ENCODE measurements at regions not wholly inside any gene's neighbourhood (a gene's known extent, or its start where the extent isn't known, plus 50 kb on each side); places are given as distances from the start of the nearest gene placed in this dataset.
"Not testable (repeated sequence)": the region's sequence is repeated elsewhere in the genome, so short reads cannot be mapped to it uniquely, and the experiment has no call there.

- not testable (repeated sequence) for TF ChIP-seq CTCF, POLR2AphosphoS5, POLR2A, EP300 (IDR thresholded peaks at IDR 0.05)
These were observed 74.6 kb upstream of the ROPN1 start for GRCh38 chr3:124066543-124066942.

Measured in stomach (tissue), 4 donors.